Neural cell (in vitro differentiated cells): ENCODE measurements at regions not wholly inside any gene's neighbourhood (a gene's known extent, or its start where the extent isn't known, plus 50 kb on each side); places are given as distances from the start of the nearest gene placed in this dataset.

ENCODE experiments used
- POLR2AphosphoS5 ChIP-seq: IDR thresholded peaks from 2 replicates; pipeline ENCODE4 v1.6.1; 2012
- RAD21 ChIP-seq: fragments of 450-650 bp; conservative IDR thresholded peaks from 2 replicates; pipeline ENCODE4 v1.6.1; 2014; ENCODE audit warnings: antibody characterized with exemption, mild to moderate bottlenecking, moderate library complexity
- SMC3 ChIP-seq: fragments of 450-650 bp; conservative IDR thresholded peaks from 2 replicates; pipeline ENCODE4 v1.6.1; 2014; ENCODE audit warnings: antibody characterized with exemption, mild to moderate bottlenecking, moderate library complexity; ENCODE audit not compliant: poor library complexity
- TAF1 ChIP-seq: IDR thresholded peaks from 2 replicates; pipeline ENCODE4 v1.6.1; 2012; ENCODE audit warnings: low read depth
- TF ChIP-seq, protein P1 (sequence below): fragments of 450-650 bp; IDR thresholded peaks from 2 replicates; pipeline ENCODE4 v1.5.1; 2014; ENCODE audit warnings: antibody characterized with exemption, mild to moderate bottlenecking, moderate library complexity; ENCODE audit not compliant: poor library complexity, severe bottlenecking

GRCh38 chr1:91594383-91595055, 93.9 kb downstream of the CDC7 start:
- TF ChIP-seq, protein P1, sequence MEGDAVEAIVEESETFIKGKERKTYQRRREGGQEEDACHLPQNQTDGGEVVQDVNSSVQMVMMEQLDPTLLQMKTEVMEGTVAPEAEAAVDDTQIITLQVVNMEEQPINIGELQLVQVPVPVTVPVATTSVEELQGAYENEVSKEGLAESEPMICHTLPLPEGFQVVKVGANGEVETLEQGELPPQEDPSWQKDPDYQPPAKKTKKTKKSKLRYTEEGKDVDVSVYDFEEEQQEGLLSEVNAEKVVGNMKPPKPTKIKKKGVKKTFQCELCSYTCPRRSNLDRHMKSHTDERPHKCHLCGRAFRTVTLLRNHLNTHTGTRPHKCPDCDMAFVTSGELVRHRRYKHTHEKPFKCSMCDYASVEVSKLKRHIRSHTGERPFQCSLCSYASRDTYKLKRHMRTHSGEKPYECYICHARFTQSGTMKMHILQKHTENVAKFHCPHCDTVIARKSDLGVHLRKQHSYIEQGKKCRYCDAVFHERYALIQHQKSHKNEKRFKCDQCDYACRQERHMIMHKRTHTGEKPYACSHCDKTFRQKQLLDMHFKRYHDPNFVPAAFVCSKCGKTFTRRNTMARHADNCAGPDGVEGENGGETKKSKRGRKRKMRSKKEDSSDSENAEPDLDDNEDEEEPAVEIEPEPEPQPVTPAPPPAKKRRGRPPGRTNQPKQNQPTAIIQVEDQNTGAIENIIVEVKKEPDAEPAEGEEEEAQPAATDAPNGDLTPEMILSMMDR, result no peak
- TF ChIP-seq POLR2AphosphoS5 (no peak), TAF1 (no peak), SMC3 (no peak), RAD21 (no peak)
